HG02571 (cell line): ENCODE measurements at regions not wholly inside any gene's neighbourhood (a gene's known extent, or its start where the extent isn't known, plus 50 kb on each side); places are given as distances from the start of the nearest gene placed in this dataset.

Experiments used
- ATAC-seq: cut with Tn5 transposase; IDR thresholded peaks from one replicate; pipeline ENCODE4 v1.9.1; 2021; ENCODE audit warnings: mild to moderate bottlenecking, moderate library complexity; ENCODE audit not compliant: unreplicated experiment

- no peak for ATAC-seq
Measured at GRCh38 chr13:47829690-47830089, 171.4 kb downstream of the SUCLA2 start.

- no peak for ATAC-seq
Measured at GRCh38 chr13:47826471-47826870, 174.6 kb downstream of the SUCLA2 start.

- no peak for ATAC-seq
Measured at GRCh38 chr13:47822036-47822435, 179.0 kb downstream of the SUCLA2 start.

- ATAC-seq = no peak
Measured at GRCh38 chr13:47816831-47817230, 184.2 kb downstream of the SUCLA2 start.

- no peak for ATAC-seq
Measured at GRCh38 chr13:47813718-47814117, 187.4 kb downstream of the SUCLA2 start.

GRCh38 chr13:47809411-47809810, 191.7 kb downstream of the SUCLA2 start:
- no peak for ATAC-seq

- ATAC-seq = no peak
Measured at GRCh38 chr13:47803131-47803530, 197.9 kb downstream of the SUCLA2 start.

GRCh38 chr13:47801555-47801954, 199.5 kb downstream of the SUCLA2 start:
- ATAC-seq = no peak

GRCh38 chr13:47800593-47800992, 200.5 kb downstream of the SUCLA2 start:
- ATAC-seq = no peak

- no peak for ATAC-seq
Measured at GRCh38 chr13:47798906-47799305, 202.2 kb downstream of the SUCLA2 start.

GRCh38 chr13:47798194-47798593, 202.9 kb downstream of the SUCLA2 start:
- ATAC-seq = no peak

- ATAC-seq = no peak
Measured at GRCh38 chr13:47796816-47797215, 204.3 kb downstream of the SUCLA2 start.

GRCh38 chr13:47794963-47795362, 206.1 kb downstream of the SUCLA2 start:
- no peak for ATAC-seq

- ATAC-seq = no peak
Measured at GRCh38 chr13:47790755-47791154, 210.3 kb downstream of the SUCLA2 start.

GRCh38 chr13:47788844-47789243, 212.2 kb downstream of the SUCLA2 start:
- no peak for ATAC-seq

GRCh38 chr13:47774671-47774994, 226.4 kb downstream of the SUCLA2 start:
- no peak for ATAC-seq

- ATAC-seq = no peak
Measured at GRCh38 chr13:47764817-47765216, 236.3 kb downstream of the SUCLA2 start.

GRCh38 chr13:47757466-47758080, 243.5 kb downstream of the SUCLA2 start:
- ATAC-seq = no peak

- no peak for ATAC-seq
Measured at GRCh38 chr13:47747901-47748300, 253.2 kb downstream of the SUCLA2 start.

- no peak for ATAC-seq
Measured at GRCh38 chr13:47726394-47726793, 274.7 kb downstream of the SUCLA2 start.

- ATAC-seq = no peak
Measured at GRCh38 chr13:47723898-47724297, 277.2 kb downstream of the SUCLA2 start.

GRCh38 chr13:47719164-47719563, 281.9 kb downstream of the SUCLA2 start:
- ATAC-seq = no peak

GRCh38 chr13:47718556-47718955, 282.5 kb downstream of the SUCLA2 start:
- ATAC-seq = no peak
